ENCODE measurements at regions not wholly inside any gene's neighbourhood (a gene's known extent, or its start where the extent isn't known, plus 50 kb on each side); places are given as distances from the start of the nearest gene placed in this dataset.
"Not testable (repeated sequence)": the region's sequence is repeated elsewhere in the genome, so short reads cannot be mapped to it uniquely, and the experiment has no call there.

GRCh38 chr1:83342995-83343394, 655.9 kb downstream of the TTLL7 start:
- not testable (repeated sequence) for DNase-seq

- DNase-seq = not testable (repeated sequence)
Measured at GRCh38 chr1:83332308-83332707, 666.6 kb downstream of the TTLL7 start.

- DNase-seq = no peak
Measured at GRCh38 chr1:83318366-83318765, 680.6 kb downstream of the TTLL7 start.

GRCh38 chr1:83315446-83315845, 683.5 kb downstream of the TTLL7 start:
- DNase-seq = not testable (repeated sequence)

GRCh38 chr1:83310161-83310560, 688.8 kb downstream of the TTLL7 start:
- not testable (repeated sequence) for DNase-seq

- not testable (repeated sequence) for DNase-seq
Measured at GRCh38 chr1:83309035-83309434, 689.9 kb downstream of the TTLL7 start.

- not testable (repeated sequence) for DNase-seq
Measured at GRCh38 chr1:83306811-83307210, 692.1 kb downstream of the TTLL7 start.

GRCh38 chr1:83295594-83295993, 703.3 kb downstream of the TTLL7 start:
- DNase-seq = not testable (repeated sequence)

GRCh38 chr1:83287391-83287790, 711.5 kb downstream of the TTLL7 start:
- not testable (repeated sequence) for DNase-seq

- DNase-seq = not testable (repeated sequence)
Measured at GRCh38 chr1:83274656-83275055, 724.3 kb downstream of the TTLL7 start.

- not testable (repeated sequence) for DNase-seq
Measured at GRCh38 chr1:83272484-83272883, 726.4 kb downstream of the TTLL7 start.

GRCh38 chr1:83271834-83272233, 727.1 kb downstream of the TTLL7 start:
- DNase-seq = not testable (repeated sequence)

- not testable (repeated sequence) for DNase-seq
Measured at GRCh38 chr1:83270801-83271200, 728.1 kb downstream of the TTLL7 start.

GRCh38 chr1:83263808-83264207, 735.1 kb downstream of the TTLL7 start:
- DNase-seq = not testable (repeated sequence)

- DNase-seq = not testable (repeated sequence)
Measured at GRCh38 chr1:83251687-83252086, 747.2 kb downstream of the TTLL7 start.

- DNase-seq = peak; percentile 29
Measured at GRCh38 chr1:83246780-83247179, 752.2 kb downstream of the TTLL7 start.

GRCh38 chr1:83244832-83245231, 754.1 kb downstream of the TTLL7 start:
- DNase-seq = not testable (repeated sequence)

- not testable (repeated sequence) for DNase-seq
Measured at GRCh38 chr1:83239568-83239967, 759.4 kb downstream of the TTLL7 start.

- not testable (repeated sequence) for DNase-seq
Measured at GRCh38 chr1:83238654-83239053, 760.3 kb downstream of the TTLL7 start.

- not testable (repeated sequence) for DNase-seq
Measured at GRCh38 chr1:83219788-83220187, 779.1 kb downstream of the TTLL7 start.

- not testable (repeated sequence) for DNase-seq
Measured at GRCh38 chr1:83218036-83218716, 780.8 kb downstream of the TTLL7 start.

GRCh38 chr1:83214317-83214716, 784.6 kb downstream of the TTLL7 start:
- peak; percentile 29 for DNase-seq

- not testable (repeated sequence) for DNase-seq
Measured at GRCh38 chr1:83213648-83214047, 785.3 kb downstream of the TTLL7 start.

- not testable (repeated sequence) for DNase-seq
Measured at GRCh38 chr1:83212033-83212432, 786.9 kb downstream of the TTLL7 start.

- DNase-seq = not testable (repeated sequence)
Measured at GRCh38 chr1:83208540-83208939, 790.4 kb downstream of the TTLL7 start.

Data from NCI-H748 treated with DMSO at 0.1 percent for 48 hours (cell line).